ENCODE measurements at regions not wholly inside any gene's neighbourhood (a gene's known extent, or its start where the extent isn't known, plus 50 kb on each side); places are given as distances from the start of the nearest gene placed in this dataset.

GRCh38 chr12:5230861-5231260, 187.2 kb downstream of the KCNA5 start:
- peak; percentile 31 for ATAC-seq

GRCh38 chr12:5232291-5232690, 188.6 kb downstream of the KCNA5 start:
- ATAC-seq = no peak

GRCh38 chr12:5232826-5233500, 189.3 kb downstream of the KCNA5 start:
- no peak for ATAC-seq

- ATAC-seq = no peak
Observed at GRCh38 chr12:5236022-5236640, 192.5 kb downstream of the KCNA5 start.

- ATAC-seq = no peak
Observed at GRCh38 chr12:5242440-5242839, 189.5 kb upstream of the NTF3 start.

GRCh38 chr12:5243014-5243413, 188.9 kb upstream of the NTF3 start:
- no peak for ATAC-seq

GRCh38 chr12:5244513-5244972, 187.4 kb upstream of the NTF3 start:
- no peak for ATAC-seq

- ATAC-seq = no peak
Observed at GRCh38 chr12:5246196-5246595, 185.7 kb upstream of the NTF3 start.

- no peak for ATAC-seq
Observed at GRCh38 chr12:5247144-5247543, 184.8 kb upstream of the NTF3 start.

GRCh38 chr12:5248230-5248629, 183.7 kb upstream of the NTF3 start:
- no peak for ATAC-seq

- no peak for ATAC-seq
Observed at GRCh38 chr12:5248999-5249526, 182.8 kb upstream of the NTF3 start.

GRCh38 chr12:5251092-5251491, 180.8 kb upstream of the NTF3 start:
- no peak for ATAC-seq

- no peak for ATAC-seq
Observed at GRCh38 chr12:5251786-5252185, 180.1 kb upstream of the NTF3 start.

- no peak for ATAC-seq
Observed at GRCh38 chr12:5254703-5255102, 177.2 kb upstream of the NTF3 start.

GRCh38 chr12:5257763-5258495, 174.0 kb upstream of the NTF3 start:
- ATAC-seq = no peak

- ATAC-seq = peak; percentile 75
Observed at GRCh38 chr12:5258498-5258897, 173.4 kb upstream of the NTF3 start.

GRCh38 chr12:5258926-5259325, 173.0 kb upstream of the NTF3 start:
- no peak for ATAC-seq

GRCh38 chr12:5259523-5259922, 172.4 kb upstream of the NTF3 start:
- ATAC-seq = no peak

- ATAC-seq = no peak
Observed at GRCh38 chr12:5260086-5260485, 171.8 kb upstream of the NTF3 start.

GRCh38 chr12:5260591-5261086, 171.3 kb upstream of the NTF3 start:
- ATAC-seq = no peak

GRCh38 chr12:5262450-5262849, 169.5 kb upstream of the NTF3 start:
- no peak for ATAC-seq

- no peak for ATAC-seq
Observed at GRCh38 chr12:5262885-5263284, 169.0 kb upstream of the NTF3 start.

- no peak for ATAC-seq
Observed at GRCh38 chr12:5264006-5264405, 167.9 kb upstream of the NTF3 start.

All from esophagus mucosa (tissue), 1 donor.